Retinal pigment epithelial cell (primary cell): ENCODE measurements at regions not wholly inside any gene's neighbourhood (a gene's known extent, or its start where the extent isn't known, plus 50 kb on each side); places are given as distances from the start of the nearest gene placed in this dataset.

ENCODE experiments used
- DNase-seq: peaks from one replicate; pipeline ENCODE4 v3.0.0-alpha.2; 2010; ENCODE audit warnings: low read depth
- H3K4me3 ChIP-seq: 2 replicates; pipeline ENCODE4 v1.5.1; 2011; ENCODE audit warnings: mild to moderate bottlenecking, low read length, control low read depth, moderate library complexity
- CTCF ChIP-seq: conservative IDR thresholded peaks from 2 replicates; pipeline ENCODE4 v1.5.1; 2011; ENCODE audit warnings: low read depth, low read length, control low read depth, inconsistent platforms

GRCh38 chrX:23263892-23264291 lies 70.8 kb upstream of the PTCHD1 start:
- no peak overlapping the region for H3K4me3 ChIP-seq
- no peak for TF ChIP-seq CTCF
- DNase-seq, result no peak

- no peak for DNase-seq
- H3K4me3 ChIP-seq, result no peak overlapping the region
- no peak for TF ChIP-seq CTCF
These were observed 64.7 kb upstream of the PTCHD1 start for GRCh38 chrX:23269923-23270322.

GRCh38 chrX:23271026-23271425 lies 63.6 kb upstream of the PTCHD1 start:
- no peak for DNase-seq
- no peak overlapping the region for H3K4me3 ChIP-seq
- TF ChIP-seq CTCF, result no peak

GRCh38 chrX:23276475-23276874 lies 58.2 kb upstream of the PTCHD1 start:
- DNase-seq, result no peak
- no peak for TF ChIP-seq CTCF
- H3K4me3 ChIP-seq, result no peak overlapping the region
